HG02759 (cell line): ENCODE measurements at regions not wholly inside any gene's neighbourhood (a gene's known extent, or its start where the extent isn't known, plus 50 kb on each side); places are given as distances from the start of the nearest gene placed in this dataset.
"Not testable (repeated sequence)": the region's sequence is repeated elsewhere in the genome, so short reads cannot be mapped to it uniquely, and the experiment has no call there.

Experiments
- ATAC-seq: cut with Tn5 transposase; IDR thresholded peaks from one replicate; pipeline ENCODE4 v1.9.1; 2021; ENCODE audit warnings: mild to moderate bottlenecking, moderate library complexity; ENCODE audit not compliant: unreplicated experiment

- no peak for ATAC-seq
Measured at GRCh38 chr2:36169843-36170242, 185.7 kb upstream of the CRIM1 start.

GRCh38 chr2:36168115-36168514 lies 187.5 kb upstream of the CRIM1 start:
- no peak for ATAC-seq

DNA sequence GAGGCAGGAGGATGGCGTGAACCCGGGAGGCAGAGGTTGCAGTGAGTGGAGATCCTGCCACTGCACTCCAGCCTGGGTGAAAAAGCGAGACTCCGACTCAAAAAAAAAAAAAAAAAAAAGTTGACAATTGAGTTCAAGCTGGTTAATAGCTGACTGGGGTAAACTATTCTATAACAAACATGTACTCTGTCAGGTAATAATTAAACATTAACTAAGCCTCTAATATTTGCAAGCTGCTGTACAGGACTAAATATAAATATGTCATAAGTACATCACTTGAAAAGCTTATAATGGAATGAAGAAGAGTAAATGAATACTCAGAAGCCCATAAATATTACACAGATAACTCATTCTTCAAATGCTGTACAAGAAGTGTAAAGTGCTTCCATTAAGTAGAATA lies 190.4 kb upstream of the CRIM1 start:
- ATAC-seq = peak; percentile 70

DNA sequence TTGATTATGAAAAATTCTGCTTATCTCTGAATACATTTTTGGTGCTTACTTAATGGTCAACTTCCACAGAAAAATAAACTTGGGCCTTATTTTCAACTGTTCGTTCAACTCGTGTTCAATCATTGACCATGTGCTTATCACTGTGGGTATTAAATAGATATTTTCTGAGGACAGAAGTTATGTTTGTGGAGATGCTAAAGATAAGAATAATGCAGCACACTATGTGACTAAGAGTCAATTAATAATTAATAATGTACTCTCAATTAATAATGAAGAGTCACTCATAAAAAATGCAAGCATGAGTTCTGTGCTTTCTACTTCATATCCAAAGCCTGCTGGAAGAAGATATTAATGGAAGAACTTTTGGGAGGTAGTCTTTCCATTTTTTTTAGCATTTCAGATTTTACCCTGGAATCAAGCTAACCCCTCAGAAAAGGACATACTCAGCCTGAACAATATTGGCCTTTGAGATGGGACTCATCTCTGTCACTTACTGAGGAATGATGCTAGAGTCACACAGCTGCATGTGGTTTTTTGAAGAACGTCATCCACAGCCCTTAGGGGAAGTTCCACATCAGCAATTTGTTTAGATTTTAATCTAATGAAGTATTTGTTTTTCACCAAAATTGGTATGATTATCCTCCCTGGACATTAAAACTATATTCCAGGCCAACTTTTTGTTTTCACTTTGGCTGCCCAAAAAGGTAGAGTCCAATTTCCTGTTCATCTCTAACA lies 191.9 kb upstream of the CRIM1 start:
- peak; percentile 78 for ATAC-seq

DNA sequence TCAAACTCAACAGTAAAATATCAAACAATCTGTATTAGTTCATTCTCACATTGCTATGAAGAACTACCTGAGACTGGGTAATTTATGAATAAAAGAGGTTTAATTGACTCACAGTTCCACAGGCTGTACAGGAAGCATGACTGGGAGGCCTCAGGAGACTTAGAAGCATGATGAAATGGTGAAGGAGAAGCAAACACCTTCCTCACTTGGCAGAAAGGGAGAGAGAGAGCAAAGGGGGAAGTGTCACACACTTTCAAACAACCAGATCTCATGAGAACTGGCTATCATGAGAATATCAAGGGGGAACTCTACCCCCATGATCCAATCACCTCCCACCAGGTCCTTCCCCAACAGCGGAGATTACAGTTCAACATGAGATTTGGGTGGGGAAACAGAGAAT lies 198.5 kb upstream of the CRIM1 start:
- not testable (repeated sequence) for ATAC-seq

DNA sequence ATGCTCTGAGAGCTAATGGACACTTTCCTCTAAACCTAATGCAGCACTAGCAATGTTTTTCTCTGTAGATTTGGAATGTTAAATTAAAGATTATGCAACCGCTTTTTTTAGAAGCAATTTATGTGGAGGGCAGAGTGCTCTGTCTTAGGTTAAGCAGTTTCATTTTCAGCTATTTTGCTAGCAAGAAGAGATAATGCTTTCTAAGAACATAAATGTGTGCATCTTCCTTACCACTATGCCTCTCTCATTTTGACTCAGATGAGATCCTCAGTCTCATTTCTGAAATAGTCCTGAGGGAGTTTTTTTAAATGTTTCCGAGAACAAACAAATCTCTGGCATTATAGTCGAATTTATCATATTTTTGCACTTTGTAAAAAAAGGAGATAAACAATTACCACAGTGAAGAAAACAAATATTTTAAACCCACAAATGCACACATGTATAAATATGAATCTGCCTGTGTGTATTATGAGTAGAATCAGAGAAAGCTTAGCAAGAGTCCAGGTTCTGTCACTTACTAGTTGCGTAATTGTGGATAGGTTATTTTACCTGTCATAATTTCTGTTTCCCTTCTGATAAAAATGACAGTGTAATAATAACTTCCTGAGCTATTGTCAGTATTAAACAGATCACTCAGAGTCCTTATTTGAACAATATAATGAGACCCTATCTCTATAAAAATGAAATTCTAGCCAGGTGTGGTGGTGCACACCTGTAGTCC lies 207.7 kb upstream of the CRIM1 start:
- ATAC-seq = peak; percentile 92

DNA sequence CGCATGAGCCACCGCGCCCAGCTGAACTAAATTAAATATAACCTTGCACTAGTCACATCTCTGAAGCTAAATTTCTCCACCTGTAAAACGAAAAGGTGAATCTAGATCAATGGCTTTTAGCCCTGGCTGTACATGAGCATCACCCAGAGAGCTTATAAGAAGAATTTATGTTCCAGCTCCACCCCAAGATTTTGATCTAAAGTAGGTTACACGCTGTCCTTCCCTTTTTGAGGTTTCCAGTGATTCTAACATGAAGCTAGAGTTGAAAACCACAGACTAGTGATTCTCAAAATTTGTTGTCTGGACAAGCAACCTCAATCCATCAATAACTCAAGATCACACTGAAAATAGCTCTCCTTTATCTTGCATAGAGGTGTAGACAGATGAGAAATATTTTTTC lies 208.8 kb upstream of the CRIM1 start:
- no peak for ATAC-seq

GRCh38 chr2:36140391-36140790 lies 215.2 kb upstream of the CRIM1 start:
- ATAC-seq = no peak

GRCh38 chr2:36137612-36138011 lies 218.0 kb upstream of the CRIM1 start:
- no peak for ATAC-seq

- ATAC-seq = no peak
Measured at GRCh38 chr2:36134281-36134680, 221.3 kb upstream of the CRIM1 start.

DNA sequence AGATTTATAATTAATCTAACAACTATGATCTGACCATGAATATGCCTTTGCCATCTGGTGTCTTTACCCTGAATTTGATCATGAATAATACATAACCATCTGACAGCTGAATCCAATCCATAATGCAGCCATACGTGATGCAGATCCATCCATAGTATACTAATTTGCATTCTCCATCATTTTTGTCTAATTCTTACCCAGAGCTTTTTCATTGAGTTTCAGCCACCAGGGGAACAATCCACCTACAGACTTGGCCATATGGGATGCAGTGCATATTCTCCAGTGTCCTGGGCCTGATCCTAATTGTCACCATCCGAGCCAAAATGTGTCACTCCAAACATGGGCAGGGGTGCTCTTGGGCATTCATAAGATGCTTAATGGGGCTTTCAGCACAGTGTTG lies 227.2 kb upstream of the CRIM1 start:
- ATAC-seq = no peak

DNA sequence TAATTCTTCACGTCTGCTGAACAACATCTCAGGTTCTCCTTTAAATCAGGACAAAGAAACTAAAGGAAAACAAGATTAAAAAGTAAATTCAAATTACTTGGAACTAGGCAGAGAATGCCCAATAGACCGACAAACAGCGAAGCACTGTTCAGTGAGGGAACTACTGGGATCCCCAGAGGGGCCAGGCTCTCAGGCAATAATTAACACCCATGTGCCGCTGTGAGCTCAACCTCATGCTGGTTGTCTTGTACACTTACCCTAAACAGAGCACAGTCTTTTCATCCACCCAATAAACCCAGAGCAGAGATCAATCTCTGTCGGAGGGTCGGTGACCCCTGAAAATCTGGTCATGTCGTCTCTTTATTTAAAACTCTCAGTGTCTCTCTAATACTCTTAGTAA lies 229.9 kb upstream of the CRIM1 start:
- ATAC-seq = no peak

- ATAC-seq = no peak
Measured at GRCh38 chr2:36123995-36124394, 231.6 kb upstream of the CRIM1 start.

DNA sequence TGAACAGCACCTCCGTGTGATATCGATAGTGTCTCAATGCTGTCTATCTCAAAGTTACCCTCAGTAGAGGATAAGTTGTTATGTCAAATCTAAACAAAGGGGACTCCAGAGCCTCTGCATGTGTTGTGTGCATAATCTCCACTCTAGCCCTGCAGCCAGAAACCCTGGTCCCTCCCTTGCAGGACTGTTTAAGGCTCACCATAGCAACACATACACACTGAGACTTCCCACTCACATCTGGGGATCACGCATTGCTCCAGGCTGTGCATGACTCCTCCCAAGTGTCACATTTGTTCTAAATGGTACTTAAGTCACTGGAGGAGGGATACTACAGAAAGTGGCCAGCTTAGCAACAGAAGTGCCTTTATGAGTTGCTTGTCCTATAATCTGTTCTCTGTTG lies 258.6 kb upstream of the CRIM1 start:
- ATAC-seq = no peak

GRCh38 chr2:36091844-36092741 lies 263.5 kb upstream of the CRIM1 start:
- ATAC-seq = not testable (repeated sequence)

DNA sequence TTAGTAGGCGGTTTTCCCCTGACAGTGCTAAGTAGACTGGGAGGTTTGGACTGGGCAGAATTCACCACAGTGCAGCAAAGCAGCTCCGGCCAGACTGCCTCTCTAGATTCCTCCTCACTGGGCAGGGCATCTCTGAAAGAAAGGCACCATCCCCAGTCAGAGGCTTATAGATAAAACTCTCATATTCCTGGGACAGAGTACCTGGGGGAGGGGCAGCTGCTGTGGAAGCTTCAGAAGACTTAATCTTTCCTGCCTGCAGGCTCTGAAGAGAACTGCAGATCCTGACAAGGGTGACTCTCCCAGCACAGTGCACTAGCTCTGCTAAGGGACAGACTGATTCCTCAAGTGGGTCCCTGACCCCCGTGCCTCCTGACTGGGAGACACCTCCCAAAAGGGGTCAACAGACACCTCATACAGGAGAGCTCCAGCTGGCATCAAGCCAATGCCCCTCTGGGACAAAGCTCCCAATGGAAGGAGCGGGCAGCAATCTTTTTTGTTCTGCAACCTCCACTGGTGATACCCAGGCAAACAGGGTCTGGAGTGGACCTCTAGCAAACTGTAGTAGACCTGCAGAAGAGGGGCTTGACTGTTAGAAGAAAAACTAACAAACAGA lies 266.8 kb upstream of the CRIM1 start:
- no peak for ATAC-seq

GRCh38 chr2:36087344-36087743 lies 268.2 kb upstream of the CRIM1 start:
- no peak for ATAC-seq

DNA sequence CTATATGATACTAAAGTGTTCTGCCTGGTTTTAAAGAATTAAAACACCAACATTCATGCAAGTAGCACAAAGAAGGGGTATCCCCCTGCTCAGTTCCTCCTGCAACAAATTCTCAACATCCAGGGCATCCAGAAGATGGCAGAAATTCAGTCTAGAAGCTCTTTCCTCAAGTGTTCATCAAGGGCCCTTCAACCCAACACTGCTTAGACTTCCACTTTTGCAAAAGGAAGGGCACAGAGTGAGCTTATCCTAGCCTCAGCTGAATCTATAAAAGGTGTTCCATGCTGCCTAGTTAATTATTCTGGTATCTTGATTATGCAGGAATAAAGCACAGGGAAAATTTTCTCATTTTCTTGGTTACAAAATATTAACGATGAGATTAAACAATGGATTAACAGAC lies 275.8 kb upstream of the CRIM1 start:
- no peak for ATAC-seq

DNA sequence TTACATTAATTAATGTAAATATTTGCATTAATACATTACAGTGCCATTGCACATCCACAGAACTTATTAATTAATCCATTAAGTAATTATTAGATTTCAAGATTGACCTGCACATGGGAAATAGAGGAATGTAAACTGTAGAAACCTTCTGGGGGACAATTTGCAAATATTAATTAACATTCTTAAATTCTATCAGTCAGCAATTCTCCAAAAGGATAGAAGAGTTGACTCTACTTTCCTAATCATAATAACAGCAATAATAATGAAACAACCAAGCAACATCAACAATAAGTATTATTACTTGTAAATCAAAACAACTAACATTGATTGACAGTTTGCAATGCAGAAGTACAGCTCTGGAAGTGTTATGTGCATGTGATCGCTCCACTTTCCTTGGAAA lies 281.6 kb upstream of the CRIM1 start:
- ATAC-seq = no peak

DNA sequence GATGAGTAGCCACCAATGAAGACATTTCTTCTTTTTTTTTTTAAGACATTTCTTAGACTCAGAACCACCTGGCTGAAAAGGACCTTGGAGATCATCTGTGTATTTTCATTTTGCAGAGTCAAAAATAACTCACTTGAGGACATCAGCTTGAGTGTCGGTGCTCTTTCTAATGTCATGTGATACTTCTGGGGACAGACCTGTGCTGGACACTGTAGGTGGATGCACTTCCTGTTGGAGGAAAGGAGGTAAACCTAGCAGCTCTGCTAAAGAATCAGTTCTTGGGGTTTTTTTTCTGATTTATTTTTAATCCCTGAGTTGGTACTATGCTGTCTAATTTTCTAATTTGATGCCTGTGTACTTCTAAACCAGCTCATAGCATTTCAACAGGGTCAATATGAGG lies 283.9 kb upstream of the CRIM1 start:
- peak; percentile 56 for ATAC-seq

- ATAC-seq = no peak
Measured at GRCh38 chr2:36069074-36069473, 286.5 kb upstream of the CRIM1 start.
